ENCODE measurements at regions not wholly inside any gene's neighbourhood (a gene's known extent, or its start where the extent isn't known, plus 50 kb on each side); places are given as distances from the start of the nearest gene placed in this dataset.

GRCh38 chrX:40318076-40318475 is 220.3 kb upstream of the BCOR start:
- Histone ChIP-seq H3K4me3 (no peak overlapping the region), H3K9me3 (ENCODE audit: low read depth) (no peaks in the 10 kb centered on the region), H3K36me3 (no peaks in the 10 kb centered on the region), H3K4me1 (ENCODE audit: low read depth) (no peaks in the 10 kb centered on the region), H3K27ac (no peak overlapping the region), H3K27me3 (no peaks in the 10 kb centered on the region)
- no peak for DNase-seq (ENCODE audit: low read depth in 1 of 2, low spot score in 1 of 2)
- TF ChIP-seq, protein P1, sequence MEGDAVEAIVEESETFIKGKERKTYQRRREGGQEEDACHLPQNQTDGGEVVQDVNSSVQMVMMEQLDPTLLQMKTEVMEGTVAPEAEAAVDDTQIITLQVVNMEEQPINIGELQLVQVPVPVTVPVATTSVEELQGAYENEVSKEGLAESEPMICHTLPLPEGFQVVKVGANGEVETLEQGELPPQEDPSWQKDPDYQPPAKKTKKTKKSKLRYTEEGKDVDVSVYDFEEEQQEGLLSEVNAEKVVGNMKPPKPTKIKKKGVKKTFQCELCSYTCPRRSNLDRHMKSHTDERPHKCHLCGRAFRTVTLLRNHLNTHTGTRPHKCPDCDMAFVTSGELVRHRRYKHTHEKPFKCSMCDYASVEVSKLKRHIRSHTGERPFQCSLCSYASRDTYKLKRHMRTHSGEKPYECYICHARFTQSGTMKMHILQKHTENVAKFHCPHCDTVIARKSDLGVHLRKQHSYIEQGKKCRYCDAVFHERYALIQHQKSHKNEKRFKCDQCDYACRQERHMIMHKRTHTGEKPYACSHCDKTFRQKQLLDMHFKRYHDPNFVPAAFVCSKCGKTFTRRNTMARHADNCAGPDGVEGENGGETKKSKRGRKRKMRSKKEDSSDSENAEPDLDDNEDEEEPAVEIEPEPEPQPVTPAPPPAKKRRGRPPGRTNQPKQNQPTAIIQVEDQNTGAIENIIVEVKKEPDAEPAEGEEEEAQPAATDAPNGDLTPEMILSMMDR (IDR thresholded peaks at IDR 0.05; ENCODE audit: low read depth, low read length) = no peak

DNA sequence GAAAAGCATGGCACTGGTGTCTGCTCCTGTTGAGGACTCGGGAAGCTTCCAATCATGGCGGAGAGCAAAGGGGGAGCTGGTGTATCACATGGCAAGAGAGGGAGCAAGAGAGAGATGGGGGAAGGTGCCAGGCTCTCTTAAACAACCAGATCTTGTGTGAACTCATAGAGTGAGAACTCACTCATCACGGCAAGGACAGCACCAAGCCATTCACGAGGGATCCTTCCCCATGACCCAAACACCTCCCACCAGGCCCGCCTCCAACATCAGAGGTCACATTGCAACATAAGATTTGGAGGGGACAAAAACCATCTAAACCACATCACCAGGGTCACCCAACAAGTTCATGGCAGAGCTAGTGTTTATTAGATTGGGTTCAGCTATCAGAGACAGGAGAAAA is 218.7 kb upstream of the BCOR start:
- H3K4me3 ChIP-seq = no peak overlapping the region
- no peak for DNase-seq (ENCODE audit: low read depth in 1 of 2, low spot score in 1 of 2)
- no peaks in the 10 kb centered on the region for H3K4me1 ChIP-seq (ENCODE audit: low read depth)
- H3K27me3 ChIP-seq = no peaks in the 10 kb centered on the region
- TF ChIP-seq, protein P1 (IDR thresholded peaks at IDR 0.05; ENCODE audit: low read depth, low read length) = no peak
- H3K27ac ChIP-seq = no peak overlapping the region
- H3K9me3 ChIP-seq (ENCODE audit: low read depth) = no peaks in the 10 kb centered on the region
- H3K36me3 ChIP-seq = no peaks in the 10 kb centered on the region

- Histone ChIP-seq H3K4me3 (no peak overlapping the region), H3K27ac (no peak overlapping the region), H3K9me3 (ENCODE audit: low read depth) (no peaks in the 10 kb centered on the region), H3K36me3 (no peaks in the 10 kb centered on the region), H3K27me3 (no peaks in the 10 kb centered on the region), H3K4me1 (ENCODE audit: low read depth) (no peaks in the 10 kb centered on the region)
- peak; percentile 3 to 18 for DNase-seq (ENCODE audit: low read depth in 1 of 2, low spot score in 1 of 2)
- TF ChIP-seq, protein P1 (IDR thresholded peaks at IDR 0.05; ENCODE audit: low read depth, low read length) = peak; percentile 19
These were observed 216.3 kb upstream of the BCOR start for GRCh38 chrX:40314070-40314469.

GRCh38 chrX:40313269-40313668 is 215.5 kb upstream of the BCOR start:
- Histone ChIP-seq H3K9me3 (ENCODE audit: low read depth) (no peaks in the 10 kb centered on the region), H3K4me3 (no peak overlapping the region), H3K27me3 (no peaks in the 10 kb centered on the region), H3K27ac (no peak overlapping the region), H3K4me1 (ENCODE audit: low read depth) (no peaks in the 10 kb centered on the region), H3K36me3 (no peaks in the 10 kb centered on the region)
- TF ChIP-seq, protein P1 (IDR thresholded peaks at IDR 0.05; ENCODE audit: low read depth, low read length) = no peak
- no peak for DNase-seq (ENCODE audit: low read depth in 1 of 2, low spot score in 1 of 2)

DNA sequence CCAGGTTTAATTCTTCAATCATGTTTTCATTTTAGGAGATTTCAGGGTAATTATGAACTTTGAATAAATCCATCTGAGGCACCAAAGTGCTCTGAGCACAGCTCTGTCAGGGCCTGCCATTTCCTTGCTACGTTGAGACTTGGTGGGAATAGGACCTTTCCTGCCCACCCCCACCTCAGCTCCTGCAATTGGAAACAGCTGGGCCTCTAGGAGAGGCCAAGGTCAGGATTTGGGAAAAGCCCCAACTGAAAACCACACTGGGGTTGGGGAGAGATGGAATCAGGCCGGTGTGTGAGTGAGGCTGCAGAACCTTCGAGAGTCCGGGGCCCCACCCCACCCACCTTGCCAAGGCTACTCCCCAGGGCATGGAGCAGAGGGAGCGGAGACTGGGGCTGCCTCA is 212.7 kb upstream of the BCOR start:
- Histone ChIP-seq H3K27ac (no peak overlapping the region), H3K27me3 (no peaks in the 10 kb centered on the region), H3K4me1 (ENCODE audit: low read depth) (no peaks in the 10 kb centered on the region), H3K9me3 (ENCODE audit: low read depth) (no peaks in the 10 kb centered on the region), H3K4me3 (no peak overlapping the region), H3K36me3 (no peaks in the 10 kb centered on the region)
- TF ChIP-seq, protein P1 (IDR thresholded peaks at IDR 0.05; ENCODE audit: low read depth, low read length) = no peak
- DNase-seq (ENCODE audit: low read depth in 1 of 2, low spot score in 1 of 2) = no peak

- no peak overlapping the region for H3K4me3 ChIP-seq
- TF ChIP-seq, protein P1 (IDR thresholded peaks at IDR 0.05; ENCODE audit: low read depth, low read length) = no peak
- H3K27me3 ChIP-seq = no peaks in the 10 kb centered on the region
- H3K27ac ChIP-seq = no peak overlapping the region
- no peaks in the 10 kb centered on the region for H3K4me1 ChIP-seq (ENCODE audit: low read depth)
- peak in 1 of 2 donors; percentile 8 for DNase-seq (ENCODE audit: low read depth in 1 of 2, low spot score in 1 of 2)
- H3K36me3 ChIP-seq = no peaks in the 10 kb centered on the region
- no peaks in the 10 kb centered on the region for H3K9me3 ChIP-seq (ENCODE audit: low read depth)
These were observed 212.3 kb upstream of the BCOR start for GRCh38 chrX:40310016-40310415.

Data from cardiac muscle cell (in vitro differentiated cells and primary cell).